Activated T-cell treated with anti-CD3 and anti-CD28 coated beads, Interleukin-2, amount 50 U/mL, for 24 hours (primary cell): ENCODE measurements at regions not wholly inside any gene's neighbourhood (a gene's known extent, or its start where the extent isn't known, plus 50 kb on each side); places are given as distances from the start of the nearest gene placed in this dataset.

ENCODE experiments used
- DNase-seq: peaks from one replicate; pipeline ENCODE4 v3.0.0-alpha.2; 2020
- H3K27ac Mint-ChIP-seq: 2 replicates; pipeline ENCODE4 v1.8.0; 2020; ENCODE audit warnings: mild to moderate bottlenecking, mixed read lengths
- H3K27me3 Mint-ChIP-seq: 2 replicates; pipeline ENCODE4 v1.8.0; 2020; ENCODE audit warnings: mixed read lengths
- H3K36me3 Mint-ChIP-seq: 2 replicates; pipeline ENCODE4 v1.8.0; 2020; ENCODE audit warnings: low read depth, mixed read lengths
- H3K4me1 Mint-ChIP-seq: 2 replicates; pipeline ENCODE4 v1.8.0; 2020; ENCODE audit warnings: low read depth, mixed read lengths
- H3K4me3 Mint-ChIP-seq: 2 replicates; pipeline ENCODE4 v1.8.0; 2020; ENCODE audit warnings: mild to moderate bottlenecking, moderate library complexity, mixed read lengths
- H3K9me3 Mint-ChIP-seq: 2 replicates; pipeline ENCODE4 v1.8.0; 2020; ENCODE audit warnings: mixed read lengths

DNA sequence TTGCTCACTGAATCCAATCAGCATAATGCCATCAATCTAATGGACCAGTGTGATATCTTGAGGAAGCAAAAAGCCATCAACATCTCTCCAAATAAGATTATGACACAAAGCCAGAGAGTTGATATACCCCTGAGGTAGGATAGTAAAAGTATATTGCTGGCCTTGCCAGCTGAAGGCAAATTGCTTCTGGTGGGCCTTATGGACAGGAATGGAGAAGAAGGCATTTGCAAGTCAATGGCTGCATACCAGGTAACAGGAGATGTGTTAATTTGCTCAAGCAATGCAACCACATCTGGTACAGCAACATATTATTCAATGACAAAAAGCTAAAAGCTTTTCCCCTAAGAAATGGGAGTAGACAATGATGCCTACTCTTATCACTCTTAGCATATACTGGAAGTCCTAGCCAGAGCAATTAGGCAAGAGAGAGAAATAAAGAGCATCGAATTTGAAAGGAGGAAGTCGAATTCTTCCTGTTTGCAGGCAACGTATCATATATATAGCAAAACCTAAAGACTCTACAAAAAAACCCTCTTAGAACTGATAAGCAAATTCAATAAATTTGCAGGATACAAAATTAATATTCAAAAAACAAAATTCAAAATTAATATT lies 216.1 kb upstream of the RASA1 start:
- no peak overlapping the region for H3K4me3 Mint-ChIP-seq
- no peaks in the 10 kb centered on the region for H3K4me1 Mint-ChIP-seq
- no peak overlapping the region for H3K27ac Mint-ChIP-seq
- H3K36me3 Mint-ChIP-seq = peaks cover 4% of the 10 kb centered on the region
- DNase-seq = no peak
- no peaks in the 10 kb centered on the region for H3K27me3 Mint-ChIP-seq
- H3K9me3 Mint-ChIP-seq = peaks cover 14% of the 10 kb centered on the region

DNA sequence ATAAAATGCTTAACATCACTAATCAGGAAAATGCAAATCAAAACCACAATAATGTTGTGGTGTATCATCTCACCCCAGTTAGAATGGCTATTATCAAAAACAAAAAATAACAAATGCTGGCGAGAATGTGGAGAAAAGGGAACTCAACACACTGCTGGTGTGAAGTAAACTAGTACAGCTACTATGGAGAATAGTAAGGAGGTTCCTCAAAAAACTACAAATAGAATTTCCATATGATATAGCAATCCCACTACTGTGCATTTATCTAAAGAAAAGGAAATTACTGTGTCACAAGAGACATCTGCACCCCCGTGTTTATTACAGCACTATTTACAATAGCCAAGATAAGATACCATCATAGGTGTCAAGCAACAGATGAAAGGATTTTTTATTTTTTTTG lies 214.5 kb upstream of the RASA1 start:
- H3K36me3 Mint-ChIP-seq = peaks cover 4% of the 10 kb centered on the region

DNA sequence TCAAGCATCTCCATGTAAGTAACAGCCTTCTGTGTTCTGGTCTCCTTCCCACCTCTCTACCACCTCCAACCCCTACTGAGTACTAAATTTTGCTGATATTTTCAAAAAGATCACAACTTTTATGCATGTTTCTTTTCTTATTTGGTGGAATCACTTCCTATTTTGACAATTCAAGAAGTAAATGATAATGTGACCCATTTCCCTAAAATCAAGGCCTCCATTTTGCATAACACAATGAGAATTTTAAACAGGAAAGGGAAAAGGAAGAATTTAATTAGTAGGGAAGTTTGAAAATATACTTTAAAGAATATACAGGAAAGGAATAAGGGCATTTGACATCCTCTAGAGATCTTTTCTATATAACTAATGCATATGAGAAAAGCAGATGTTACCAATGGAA lies 212.9 kb upstream of the RASA1 start:
- peaks cover 5% of the 10 kb centered on the region for H3K9me3 Mint-ChIP-seq
- no peaks in the 10 kb centered on the region for H3K36me3 Mint-ChIP-seq
- DNase-seq = no peak

More for the DNA sequence above, 214.5 kb upstream of the RASA1 start:
- no peak for DNase-seq
- Mint-ChIP-seq H3K4me1 (no peaks in the 10 kb centered on the region), H3K27me3 (no peaks in the 10 kb centered on the region), H3K9me3 (peaks cover 14% of the 10 kb centered on the region), H3K27ac (no peak overlapping the region), H3K4me3 (no peak overlapping the region)

DNA sequence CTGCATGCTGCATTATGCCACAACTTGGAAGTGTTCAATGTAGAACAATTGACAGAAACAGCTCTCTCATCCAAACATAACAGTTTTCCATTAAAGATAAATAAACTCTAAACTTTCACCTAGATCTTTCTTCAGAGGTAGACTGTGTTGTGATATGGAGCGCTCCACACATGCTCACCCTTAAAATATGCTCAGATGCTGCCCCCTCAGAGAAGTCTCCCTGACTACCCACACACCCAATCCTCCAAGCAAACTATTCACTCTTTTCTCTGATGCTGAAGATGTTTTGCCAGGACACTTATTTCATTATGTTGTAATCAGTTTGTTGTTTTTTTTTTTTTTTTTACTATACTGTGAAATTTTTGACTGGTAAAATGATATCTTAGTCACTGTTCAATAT lies 206.6 kb upstream of the RASA1 start:
- Mint-ChIP-seq H3K27ac (no peak overlapping the region), H3K4me3 (no peak overlapping the region), H3K36me3 (no peaks in the 10 kb centered on the region), H3K9me3 (peaks cover 11% of the 10 kb centered on the region), H3K27me3 (no peaks in the 10 kb centered on the region), H3K4me1 (no peaks in the 10 kb centered on the region)
- DNase-seq = no peak

More for the DNA sequence above, 212.9 kb upstream of the RASA1 start:
- H3K4me1 Mint-ChIP-seq = no peaks in the 10 kb centered on the region
- no peaks in the 10 kb centered on the region for H3K27me3 Mint-ChIP-seq
- H3K4me3 Mint-ChIP-seq = no peak overlapping the region
- H3K27ac Mint-ChIP-seq = no peak overlapping the region

DNA sequence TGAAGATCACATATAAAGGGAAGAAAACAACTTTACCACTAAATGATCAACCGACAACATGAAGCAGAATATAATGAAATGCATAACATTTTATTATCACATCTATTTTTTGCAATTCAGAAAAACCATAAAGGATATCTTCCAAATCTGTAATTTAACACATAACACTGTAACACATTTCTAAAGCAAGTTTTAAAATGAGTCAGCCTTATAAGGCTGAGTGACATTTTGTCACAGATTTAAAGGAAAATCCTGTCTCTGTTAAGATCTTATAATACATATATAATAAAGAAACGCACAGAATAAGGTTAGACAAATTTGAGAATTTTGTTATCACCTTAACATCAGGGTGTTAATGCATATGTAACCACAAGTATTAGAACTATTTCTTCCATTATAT lies 198.4 kb upstream of the RASA1 start:
- Mint-ChIP-seq H3K9me3 (no peaks in the 10 kb centered on the region), H3K36me3 (no peaks in the 10 kb centered on the region), H3K27me3 (no peaks in the 10 kb centered on the region), H3K4me1 (peaks cover 11% of the 10 kb centered on the region), H3K27ac (no peak overlapping the region), H3K4me3 (no peak overlapping the region)
- no peak for DNase-seq

DNA sequence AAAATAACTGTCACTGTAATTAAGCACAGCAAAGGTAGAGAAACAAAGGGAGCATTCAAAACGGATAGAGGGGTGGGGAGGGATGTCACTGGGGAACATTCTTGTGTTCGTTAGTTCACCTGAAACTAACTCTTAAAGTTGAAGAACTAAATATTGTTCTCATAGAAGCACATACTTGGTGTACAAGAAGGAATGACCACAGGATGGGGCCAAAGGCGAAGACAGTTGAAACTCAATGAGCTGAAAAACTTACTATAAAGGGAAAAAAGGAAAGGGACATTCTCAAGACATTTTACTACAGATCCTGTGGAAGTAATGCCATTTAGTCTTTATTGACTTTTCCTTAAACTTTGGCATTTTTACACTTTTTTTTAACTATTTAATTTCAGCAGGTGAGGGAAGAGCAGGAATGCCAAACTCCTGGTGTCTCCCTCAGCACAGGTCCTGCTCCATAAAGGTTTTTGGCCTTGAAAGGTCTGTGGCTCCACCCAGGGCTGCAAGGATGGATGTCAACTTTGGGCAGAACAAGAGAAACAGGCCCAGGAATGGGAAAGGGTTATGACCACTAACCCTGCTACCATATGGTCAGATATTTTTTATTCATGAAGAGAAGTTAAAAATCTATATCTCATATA lies 197.6 kb upstream of the RASA1 start:
- Mint-ChIP-seq H3K4me1 (peaks cover 19% of the 10 kb centered on the region), H3K27ac (no peak overlapping the region), H3K9me3 (no peaks in the 10 kb centered on the region), H3K4me3 (no peak overlapping the region), H3K27me3 (no peaks in the 10 kb centered on the region), H3K36me3 (no peaks in the 10 kb centered on the region)
- no peak for DNase-seq

DNA sequence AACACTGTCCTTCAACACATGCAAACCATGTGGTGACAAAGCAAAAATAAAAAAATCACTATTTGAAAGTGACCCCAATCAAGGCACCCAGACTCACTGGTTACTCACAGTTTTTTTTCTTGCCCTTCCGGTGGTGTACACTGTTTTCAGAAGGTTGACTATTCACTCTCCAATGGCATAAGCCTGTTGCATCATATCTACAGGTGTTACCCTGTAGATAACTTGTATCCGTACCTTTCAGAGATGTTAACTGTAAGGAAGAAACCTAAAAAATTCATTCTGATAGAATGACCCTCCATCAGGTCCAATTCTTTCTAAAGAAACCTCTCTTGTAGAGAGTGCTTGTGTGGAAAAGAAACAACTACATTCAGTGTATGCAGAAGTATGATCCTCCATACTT lies 193.6 kb upstream of the RASA1 start:
- H3K36me3 Mint-ChIP-seq = no peaks in the 10 kb centered on the region
- no peaks in the 10 kb centered on the region for H3K27me3 Mint-ChIP-seq
- H3K4me1 Mint-ChIP-seq = peaks cover 39% of the 10 kb centered on the region
- H3K4me3 Mint-ChIP-seq = no peak overlapping the region
- DNase-seq = no peak
- no peak overlapping the region for H3K27ac Mint-ChIP-seq
- H3K9me3 Mint-ChIP-seq = no peaks in the 10 kb centered on the region

DNA sequence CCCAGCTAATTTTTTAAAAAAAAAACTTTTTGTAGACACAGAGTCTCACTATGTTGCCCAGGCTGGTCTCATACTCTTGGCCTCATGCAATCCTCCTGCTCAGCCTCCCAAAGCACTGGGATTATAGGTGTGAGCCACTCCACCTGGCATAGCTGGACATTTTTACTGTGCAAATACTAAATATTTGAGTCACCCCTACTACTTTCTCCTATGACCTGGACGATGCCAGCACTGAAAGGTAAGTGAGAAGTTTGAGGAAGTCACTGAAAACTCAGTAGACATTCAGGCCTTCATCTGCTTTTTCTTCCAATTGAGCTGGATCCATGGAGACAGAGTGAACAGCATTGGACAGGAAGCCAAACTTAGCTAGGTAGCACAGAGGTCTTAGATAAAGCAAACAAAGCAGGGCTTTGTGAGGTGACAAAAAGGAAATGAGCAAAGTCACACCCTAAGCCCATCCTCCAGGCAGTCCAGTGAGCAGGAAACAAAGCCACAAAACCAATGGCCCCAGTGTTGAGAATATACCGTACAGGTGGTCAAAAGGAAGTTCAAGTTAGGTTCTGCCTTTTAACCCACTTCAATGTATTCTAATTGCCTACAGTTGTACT lies 192.6 kb upstream of the RASA1 start:
- no peak overlapping the region for H3K4me3 Mint-ChIP-seq

DNA sequence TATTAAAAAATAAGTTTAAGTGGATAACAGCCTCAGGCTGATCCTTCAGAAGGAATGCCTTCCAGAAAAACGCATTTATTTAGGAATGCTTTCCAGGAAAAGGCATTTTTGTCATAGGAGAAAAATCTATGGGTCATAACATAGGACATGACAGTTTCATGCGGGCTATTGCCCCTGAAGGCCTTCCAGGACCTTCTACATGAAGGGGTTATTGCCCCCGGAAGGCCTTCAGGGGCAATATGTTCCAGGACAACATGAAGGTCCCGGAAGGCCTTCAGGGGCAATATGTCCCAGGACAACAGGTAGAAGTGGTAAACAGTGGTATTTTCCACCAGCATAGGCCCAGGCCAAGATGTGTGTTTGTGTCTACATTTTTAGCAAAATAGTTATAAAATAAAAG lies 191.3 kb upstream of the RASA1 start:
- peaks cover 53% of the 10 kb centered on the region for H3K4me1 Mint-ChIP-seq
- H3K27me3 Mint-ChIP-seq = no peaks in the 10 kb centered on the region
- DNase-seq = no peak
- H3K27ac Mint-ChIP-seq = no peak overlapping the region
- no peaks in the 10 kb centered on the region for H3K9me3 Mint-ChIP-seq
- H3K4me3 Mint-ChIP-seq = no peak overlapping the region
- no peaks in the 10 kb centered on the region for H3K36me3 Mint-ChIP-seq

More for the DNA sequence above, 192.6 kb upstream of the RASA1 start:
- DNase-seq = no peak
- Mint-ChIP-seq H3K27ac (peak overlapping the region; percentile 77), H3K27me3 (no peaks in the 10 kb centered on the region), H3K4me1 (peaks cover 43% of the 10 kb centered on the region), H3K9me3 (no peaks in the 10 kb centered on the region), H3K36me3 (no peaks in the 10 kb centered on the region)

DNA sequence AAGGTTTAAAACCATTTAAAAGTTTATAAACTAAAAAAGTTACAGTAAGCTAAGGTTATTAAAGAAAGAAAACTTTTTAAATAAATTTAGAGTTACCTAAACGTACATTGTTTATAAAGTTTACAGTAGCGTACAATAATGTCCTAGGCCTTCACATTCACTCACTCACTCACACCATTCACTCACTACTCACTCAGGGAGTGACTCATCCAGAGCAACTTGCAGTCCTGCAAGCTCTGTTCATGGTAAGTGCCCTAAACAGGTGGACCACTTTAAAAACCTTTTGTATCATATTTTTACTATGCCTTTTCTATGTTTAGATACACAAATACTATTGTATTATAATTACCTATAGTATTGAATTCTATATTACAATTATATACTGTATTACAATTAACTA lies 190.8 kb upstream of the RASA1 start:
- Mint-ChIP-seq H3K36me3 (no peaks in the 10 kb centered on the region), H3K27ac (no peak overlapping the region), H3K27me3 (no peaks in the 10 kb centered on the region), H3K9me3 (no peaks in the 10 kb centered on the region), H3K4me3 (no peak overlapping the region), H3K4me1 (peaks cover 58% of the 10 kb centered on the region)
- no peak for DNase-seq

DNA sequence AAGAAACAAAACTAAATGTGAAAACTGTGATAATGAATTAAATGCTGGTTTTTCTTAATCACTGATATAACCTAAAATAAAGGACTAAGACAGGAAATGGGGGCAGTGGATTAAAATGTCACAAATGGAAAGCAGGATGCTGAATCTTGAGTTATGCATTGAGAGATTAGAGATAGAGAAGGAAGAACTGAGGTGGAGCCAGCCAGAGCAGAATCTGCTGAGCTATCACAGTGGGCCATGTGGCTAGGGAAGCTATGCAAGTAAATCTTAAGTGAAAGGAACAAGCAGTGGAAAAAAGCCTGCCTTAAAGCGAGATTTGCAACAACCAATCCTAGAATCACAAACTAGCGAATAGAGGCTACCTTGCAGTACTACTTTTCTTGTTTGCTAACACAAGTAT lies 188.5 kb upstream of the RASA1 start:
- Mint-ChIP-seq H3K36me3 (no peaks in the 10 kb centered on the region), H3K4me1 (peaks cover 69% of the 10 kb centered on the region), H3K4me3 (no peak overlapping the region), H3K27ac (peak overlapping the region; percentile 3), H3K27me3 (no peaks in the 10 kb centered on the region), H3K9me3 (no peaks in the 10 kb centered on the region)
- DNase-seq = no peak

DNA sequence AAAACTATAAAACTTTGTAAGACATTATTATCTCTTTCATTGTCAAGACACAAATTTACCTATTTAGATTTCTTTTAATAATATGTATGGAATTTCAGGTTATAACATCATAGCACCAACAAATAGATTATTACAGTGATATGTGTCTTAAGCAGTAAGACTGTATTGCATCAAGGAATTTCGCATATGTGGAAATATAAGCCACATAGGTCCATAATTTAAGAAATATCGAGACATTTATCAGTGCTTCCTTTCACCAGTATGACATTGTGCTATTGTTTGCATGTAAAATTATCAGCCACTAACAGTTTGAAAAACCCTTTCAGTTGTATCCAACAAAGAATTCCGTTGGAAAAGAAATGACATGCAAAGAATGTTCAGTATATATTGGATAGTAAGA lies 186.7 kb upstream of the RASA1 start:
- H3K27ac Mint-ChIP-seq = peak overlapping the region; percentile 80
- H3K4me1 Mint-ChIP-seq = peaks cover 52% of the 10 kb centered on the region
- H3K4me3 Mint-ChIP-seq = peak overlapping the region; percentile 63
- DNase-seq = no peak
- H3K9me3 Mint-ChIP-seq = no peaks in the 10 kb centered on the region
- no peaks in the 10 kb centered on the region for H3K36me3 Mint-ChIP-seq
- H3K27me3 Mint-ChIP-seq = no peaks in the 10 kb centered on the region

DNA sequence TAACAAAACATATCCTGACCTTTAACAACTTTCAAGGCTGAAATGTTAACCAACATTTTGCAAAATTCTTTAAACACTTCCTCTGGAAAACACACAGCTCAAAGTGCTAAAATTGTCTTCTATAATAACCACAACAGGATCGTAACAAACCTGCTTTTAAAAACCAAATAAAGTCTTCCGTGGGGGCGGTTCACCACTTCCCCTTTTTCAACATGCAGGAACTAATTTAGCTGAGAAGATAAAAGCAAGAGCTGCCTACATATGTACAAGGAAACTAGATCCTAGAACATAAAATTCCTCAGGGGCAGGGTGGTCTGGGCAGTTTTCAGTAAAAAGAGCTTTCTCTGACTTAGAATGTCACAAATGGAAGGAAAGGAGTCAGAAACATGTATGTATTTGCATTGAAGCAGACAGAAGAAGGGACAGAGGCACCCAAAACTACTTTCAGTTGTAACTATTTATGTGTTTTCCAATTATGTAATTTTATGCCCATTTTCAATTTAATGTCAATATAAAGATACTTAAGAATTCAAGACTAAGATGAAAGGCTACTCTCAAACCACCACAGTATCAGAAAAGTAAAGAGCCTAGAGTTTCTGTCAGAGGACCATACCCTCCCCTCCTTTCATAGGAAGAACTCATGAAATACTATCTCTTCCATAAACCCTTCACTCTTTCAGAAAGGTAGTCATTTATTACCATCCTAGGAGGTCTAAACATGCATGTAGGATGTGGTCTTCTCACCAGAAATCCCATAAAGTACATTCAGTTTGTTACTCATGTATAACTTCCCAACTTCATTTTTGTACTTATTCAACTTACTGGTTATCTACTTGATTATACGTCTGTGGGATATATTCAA lies 185.9 kb upstream of the RASA1 start:
- H3K9me3 Mint-ChIP-seq = no peaks in the 10 kb centered on the region
- no peaks in the 10 kb centered on the region for H3K36me3 Mint-ChIP-seq
- DNase-seq = no peak
- peak overlapping the region; percentile 80 for H3K27ac Mint-ChIP-seq
- H3K27me3 Mint-ChIP-seq = no peaks in the 10 kb centered on the region
- H3K4me1 Mint-ChIP-seq = peaks cover 51% of the 10 kb centered on the region
- peak overlapping the region; percentile 63 for H3K4me3 Mint-ChIP-seq

DNA sequence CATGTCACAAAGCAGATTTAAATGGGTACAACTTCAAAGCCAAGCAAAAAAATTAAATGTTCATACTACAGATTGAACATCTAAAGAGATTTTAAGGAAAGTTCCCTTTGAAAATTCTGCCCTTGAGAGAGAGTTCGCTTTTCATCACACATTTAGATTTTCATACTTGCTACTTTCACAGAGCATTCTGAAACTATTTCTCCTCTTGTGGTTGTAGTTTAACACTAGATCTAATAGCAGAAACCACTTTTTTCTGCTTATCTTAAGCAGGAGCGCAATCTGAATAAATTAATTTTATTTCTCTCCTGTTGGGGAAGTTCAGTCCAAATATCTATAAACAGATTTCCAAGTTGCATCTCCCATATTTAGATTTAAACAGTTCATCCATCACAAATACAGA lies 173.3 kb upstream of the RASA1 start:
- DNase-seq = no peak
- Mint-ChIP-seq H3K36me3 (no peaks in the 10 kb centered on the region), H3K9me3 (peaks cover 3% of the 10 kb centered on the region), H3K4me3 (no peak overlapping the region), H3K27ac (no peak overlapping the region), H3K27me3 (no peaks in the 10 kb centered on the region), H3K4me1 (peaks cover 17% of the 10 kb centered on the region)

DNA sequence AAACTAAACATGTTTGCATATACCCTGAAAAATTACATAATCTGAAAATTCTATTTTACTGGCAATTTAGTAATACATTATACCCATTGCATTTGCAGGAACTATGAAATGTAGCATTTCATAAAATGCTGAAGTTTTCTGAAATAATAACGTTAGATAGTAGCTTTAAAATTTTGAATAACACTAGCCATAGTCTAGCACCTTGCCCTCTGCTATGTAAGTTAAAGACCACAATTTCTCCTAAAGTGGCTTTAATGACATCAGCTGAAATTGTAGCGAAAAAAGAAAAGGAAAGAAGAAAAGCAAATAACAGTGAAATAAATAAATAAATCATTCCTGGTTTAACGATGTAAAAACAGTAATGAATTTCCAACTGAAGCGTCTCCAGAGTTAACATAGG lies 172.8 kb upstream of the RASA1 start:
- no peaks in the 10 kb centered on the region for H3K36me3 Mint-ChIP-seq
- H3K27me3 Mint-ChIP-seq = no peaks in the 10 kb centered on the region
- H3K4me1 Mint-ChIP-seq = peaks cover 17% of the 10 kb centered on the region
- DNase-seq = no peak
- H3K27ac Mint-ChIP-seq = no peak overlapping the region
- peaks cover 2% of the 10 kb centered on the region for H3K9me3 Mint-ChIP-seq
- no peak overlapping the region for H3K4me3 Mint-ChIP-seq
